ENCODE measurements at regions not wholly inside any gene's neighbourhood (a gene's known extent, or its start where the extent isn't known, plus 50 kb on each side); places are given as distances from the start of the nearest gene placed in this dataset.

- no peak for DNase-seq
These were observed 129.7 kb upstream of the MTAP start for GRCh38 chr9:21672761-21673160.

GRCh38 chr9:21674894-21675293 is 127.5 kb upstream of the MTAP start:
- DNase-seq: no peak

GRCh38 chr9:21677387-21677786 is 125.0 kb upstream of the MTAP start:
- no peak for DNase-seq

DNA sequence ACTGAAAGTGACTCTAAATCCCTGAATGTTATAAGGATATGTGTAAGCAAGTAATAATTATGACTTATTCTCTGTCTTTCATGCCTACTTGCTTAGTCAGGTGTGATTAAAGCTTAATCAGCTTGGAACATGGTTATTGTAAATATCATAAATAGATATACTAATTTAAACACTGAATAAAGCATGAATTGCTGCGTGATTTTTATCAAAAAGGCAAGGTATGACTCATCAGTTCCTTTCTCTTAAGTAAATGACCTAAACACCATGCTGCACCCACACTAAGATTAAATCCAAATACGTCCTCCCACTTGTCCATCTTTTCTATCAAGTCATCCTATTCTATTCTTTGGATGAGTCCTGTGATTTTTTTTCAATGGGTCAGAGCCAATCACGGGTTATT is 124.6 kb upstream of the MTAP start:
- no peak for DNase-seq

GRCh38 chr9:21679432-21679831 is 123.0 kb upstream of the MTAP start:
- DNase-seq: no peak

GRCh38 chr9:21680590-21680989 is 121.8 kb upstream of the MTAP start:
- no peak for DNase-seq

DNA sequence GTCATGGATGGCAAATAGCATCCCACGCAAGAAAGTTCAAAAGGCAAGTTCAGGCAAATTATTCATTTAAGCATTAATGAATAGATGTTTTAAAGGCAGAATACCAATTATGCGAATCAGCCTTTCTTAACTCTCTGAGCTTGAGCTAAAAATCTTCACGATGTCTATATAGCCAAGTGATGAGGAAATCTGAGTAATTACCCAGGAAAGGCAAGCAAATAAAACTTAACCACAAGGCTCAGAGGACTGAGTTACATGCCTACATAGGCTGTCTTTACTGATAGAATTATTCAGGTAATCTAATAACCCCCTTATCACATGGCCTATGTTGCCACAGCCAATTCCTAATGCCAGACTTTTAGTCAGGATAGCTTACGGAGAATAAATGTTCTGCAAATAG is 120.8 kb upstream of the MTAP start:
- no peak for DNase-seq

GRCh38 chr9:21682381-21682780 is 120.1 kb upstream of the MTAP start:
- DNase-seq: no peak

- no peak for DNase-seq
These were observed 119.5 kb upstream of the MTAP start for GRCh38 chr9:21682981-21683380.

DNA sequence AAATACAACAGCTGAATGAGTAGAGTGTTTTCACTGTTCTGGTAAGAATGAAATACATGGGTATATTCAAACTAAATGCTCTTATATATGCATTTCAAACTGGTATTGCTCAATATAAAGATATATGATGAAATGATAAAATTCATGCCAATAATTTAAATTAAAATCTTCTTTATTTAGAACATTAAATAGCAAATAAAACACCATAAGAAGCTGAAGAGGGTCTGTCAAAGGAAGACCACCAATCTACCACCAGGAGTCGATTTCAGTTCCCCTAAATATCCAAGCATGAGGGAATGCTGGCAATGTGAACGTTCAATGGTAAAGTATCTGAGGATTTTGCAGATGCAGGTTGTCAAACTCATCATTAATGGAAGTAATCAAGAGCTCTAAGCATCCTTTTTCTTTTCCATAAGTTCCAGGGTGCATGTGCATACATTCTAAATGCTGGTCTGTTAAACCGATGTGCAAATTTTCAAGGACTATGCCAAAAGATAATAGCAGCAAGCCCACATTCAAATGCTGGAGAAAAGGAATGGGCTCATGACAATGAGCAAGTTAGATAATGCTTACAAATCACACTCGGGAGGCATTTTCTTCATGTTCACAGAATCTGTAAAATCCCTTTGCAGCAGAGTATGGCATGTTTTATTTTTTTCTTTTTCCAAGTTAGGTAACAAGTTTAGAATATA is 118.8 kb upstream of the MTAP start:
- no peak for DNase-seq

DNA sequence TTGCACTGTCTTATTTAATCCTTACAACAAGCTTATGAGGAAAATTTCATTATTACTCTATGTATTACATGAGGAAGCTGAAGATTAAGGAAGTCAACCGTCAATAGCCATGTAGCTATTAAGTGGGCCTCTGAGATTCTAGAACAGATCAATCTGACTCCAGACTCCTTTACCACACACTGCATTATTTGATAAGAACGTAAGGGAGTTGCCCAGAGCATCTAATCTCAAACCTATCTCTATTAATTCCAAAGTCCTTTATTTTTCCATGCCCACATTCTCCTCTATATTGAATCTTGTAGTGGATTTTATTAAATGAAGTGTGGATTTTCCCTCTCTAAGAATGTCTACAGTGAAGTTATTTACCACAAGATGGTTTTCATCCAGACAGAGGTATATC is 118.2 kb upstream of the MTAP start:
- no peak for DNase-seq

DNA sequence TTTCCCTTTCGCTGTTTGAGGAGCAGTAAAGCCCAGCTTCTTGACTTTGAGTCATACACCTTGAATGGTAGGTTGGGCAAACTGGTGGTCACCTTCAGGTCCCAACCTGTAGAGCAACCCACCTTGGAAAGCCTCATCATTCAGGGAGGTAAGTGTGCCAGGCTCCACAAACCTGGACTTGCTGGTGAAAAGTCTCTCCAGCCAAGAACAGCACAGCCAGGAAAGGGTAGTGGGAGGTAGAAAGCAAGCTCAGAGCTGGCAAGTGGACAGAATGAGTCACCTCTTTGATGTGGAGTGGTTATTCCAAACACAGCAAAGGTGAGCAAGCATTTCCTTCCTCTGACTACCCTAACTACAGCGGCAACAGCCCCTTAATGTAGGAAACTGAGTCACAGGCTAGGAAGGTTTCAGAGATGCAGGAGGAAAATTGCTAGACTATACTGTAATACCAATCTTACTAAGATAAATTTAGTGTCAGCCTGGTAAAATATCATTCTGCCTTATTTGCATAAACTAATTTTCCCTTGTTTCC is 117.5 kb upstream of the MTAP start:
- no peak for DNase-seq

DNA sequence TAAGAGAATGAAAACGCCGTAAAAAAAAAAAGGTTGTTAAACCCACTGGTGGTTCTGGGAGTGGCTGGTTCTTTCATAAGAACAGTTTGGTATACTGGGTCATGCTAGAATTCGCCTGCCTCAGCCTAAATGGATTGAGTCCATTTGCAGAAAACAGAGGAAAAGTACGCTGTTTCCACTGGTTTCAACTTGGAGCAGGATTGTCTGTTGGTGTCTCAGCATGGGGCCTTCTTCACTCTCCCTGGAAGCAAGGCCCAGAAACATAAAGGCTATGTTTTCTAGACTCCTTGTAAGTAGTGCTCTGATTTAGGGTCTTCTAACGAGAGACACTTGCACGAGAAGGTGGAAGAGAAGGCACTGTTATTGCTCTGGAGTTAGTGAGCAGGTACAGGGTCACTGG is 116.9 kb upstream of the MTAP start:
- DNase-seq: no peak

GRCh38 chr9:21686738-21687137 is 115.7 kb upstream of the MTAP start:
- DNase-seq: no peak

- no peak for DNase-seq
These were observed 115.1 kb upstream of the MTAP start for GRCh38 chr9:21687351-21687750.

GRCh38 chr9:21688108-21689102 is 114.0 kb upstream of the MTAP start:
- DNase-seq: no peak

DNA sequence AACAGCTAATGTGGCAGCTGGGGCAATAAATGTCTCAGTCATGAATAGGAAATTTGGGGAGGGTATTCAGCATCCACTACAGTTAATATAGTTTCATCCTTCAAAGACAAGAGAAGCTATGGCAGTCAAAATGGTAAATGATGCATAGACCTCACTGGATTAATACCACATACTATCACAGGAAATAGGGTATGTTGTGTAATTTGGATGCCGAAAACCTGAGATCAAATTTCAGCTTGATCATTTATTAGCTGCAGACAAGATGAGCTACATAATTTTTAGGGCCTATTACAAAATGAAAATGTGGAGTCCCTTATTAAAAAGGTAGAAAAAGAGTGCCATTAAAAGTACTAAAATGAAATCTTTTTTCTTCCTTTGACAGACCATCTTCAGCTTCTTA is 112.6 kb upstream of the MTAP start:
- DNase-seq: no peak

GRCh38 chr9:21690561-21690960 is 111.9 kb upstream of the MTAP start:
- DNase-seq: no peak

DNA sequence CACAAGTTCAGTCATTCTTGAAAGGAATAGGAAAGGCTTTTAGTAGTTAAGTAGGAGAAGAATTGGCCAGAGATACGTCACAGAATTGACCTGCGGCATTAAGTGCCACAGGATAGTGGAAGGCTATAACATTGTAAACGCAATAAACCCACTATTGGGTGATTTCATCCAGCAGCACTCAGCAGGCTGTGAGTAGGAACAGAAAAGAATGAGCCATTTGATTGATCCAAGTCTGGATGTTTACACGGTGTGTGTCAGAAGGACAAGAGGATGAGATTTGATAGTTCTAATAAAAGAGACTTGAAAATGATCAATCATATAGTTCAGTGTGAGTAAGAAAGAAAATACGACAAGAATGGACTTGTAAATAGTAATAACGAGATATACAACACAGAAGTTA is 110.0 kb upstream of the MTAP start:
- DNase-seq: no peak

GRCh38 chr9:21694424-21694823 is 108.0 kb upstream of the MTAP start:
- no peak for DNase-seq

DNA sequence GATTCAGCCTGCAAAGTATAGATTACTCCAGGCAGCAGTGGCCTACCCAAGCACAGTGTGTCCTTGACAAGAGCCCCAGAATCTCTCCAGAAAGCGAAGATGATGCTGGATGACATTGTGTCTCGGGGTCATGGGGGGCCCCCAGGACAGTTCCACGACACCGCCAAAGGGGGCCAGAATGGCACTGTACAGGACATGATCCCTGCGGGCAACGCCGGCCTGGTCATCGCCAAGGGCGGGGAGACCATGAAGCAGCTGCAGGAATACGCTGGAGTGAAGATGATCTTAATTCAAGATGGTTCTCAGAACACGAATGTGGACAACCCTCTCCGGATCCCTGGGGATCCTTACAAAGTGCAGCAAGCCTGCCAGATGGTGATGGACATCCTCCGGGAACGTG is 107.0 kb upstream of the MTAP start:
- no peak for DNase-seq

DNA sequence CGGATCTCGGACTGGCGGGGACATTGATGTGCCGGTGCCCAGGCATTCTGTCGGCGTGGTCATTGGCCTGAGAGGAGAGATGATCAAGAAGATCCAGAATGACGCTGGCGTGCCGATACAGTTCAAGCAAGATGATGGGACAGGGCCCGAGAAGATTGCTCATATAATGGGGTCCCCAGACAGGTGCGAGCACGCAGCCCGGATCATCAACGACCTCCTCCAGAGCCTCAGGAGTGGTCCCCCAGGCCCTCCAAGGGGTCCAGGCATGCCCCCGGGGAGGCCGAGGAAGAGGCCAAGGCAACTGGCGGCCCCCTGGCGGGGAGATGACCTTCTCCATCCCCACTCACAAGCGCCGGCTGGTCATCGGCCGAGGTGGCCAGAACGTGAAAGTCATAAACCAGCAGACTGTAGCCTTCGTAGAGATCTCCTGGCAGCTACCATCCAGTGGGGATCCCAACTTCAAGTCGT is 106.5 kb upstream of the MTAP start:
- no peak for DNase-seq

DNA sequence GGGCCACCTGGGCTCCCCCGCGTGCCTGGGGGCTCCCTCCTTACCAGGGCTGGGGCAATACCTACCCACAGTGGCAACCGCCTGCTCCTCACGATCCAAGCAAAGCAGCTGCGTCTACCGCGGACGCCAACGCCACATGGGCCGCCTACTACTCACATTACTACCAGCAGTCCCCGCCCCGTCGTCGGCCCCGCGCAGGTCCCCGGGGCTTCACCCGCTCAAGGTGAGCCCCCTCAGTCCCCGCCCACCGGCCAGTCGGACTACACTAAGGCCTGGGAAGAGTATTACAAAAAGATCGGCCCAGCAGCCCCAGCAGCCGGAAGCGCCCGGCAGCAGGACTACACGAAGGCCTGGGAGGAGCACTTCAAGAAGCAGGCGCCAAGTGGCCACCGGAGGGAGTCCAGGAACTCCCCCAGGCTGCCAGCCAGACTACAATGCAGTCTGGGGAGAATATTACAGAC is 106.0 kb upstream of the MTAP start:
- no peak for DNase-seq

DNA sequence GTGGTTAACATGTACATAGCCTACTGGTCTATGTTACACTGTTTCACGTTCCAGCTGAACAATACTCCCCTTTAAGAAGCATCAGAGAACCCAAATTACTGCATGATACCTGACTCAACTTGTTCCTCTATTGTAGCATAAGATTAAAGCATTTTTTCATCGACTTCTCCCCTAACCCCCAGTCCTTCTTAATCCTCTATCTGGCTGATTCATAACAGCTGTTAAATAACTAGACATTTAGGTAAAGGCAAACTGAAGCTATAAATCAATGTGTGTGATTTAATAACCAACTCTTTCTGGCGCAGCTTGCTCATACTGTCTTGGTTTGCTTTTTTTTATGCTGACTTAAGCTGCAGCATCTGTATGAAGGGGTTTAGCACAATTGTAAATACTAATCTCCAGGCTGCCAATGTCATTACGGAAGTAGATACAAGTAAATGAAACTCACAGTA is 94.2 kb upstream of the MTAP start:
- DNase-seq: no peak
